B cell (primary cell): ENCODE measurements at regions not wholly inside any gene's neighbourhood (a gene's known extent, or its start where the extent isn't known, plus 50 kb on each side); places are given as distances from the start of the nearest gene placed in this dataset.

Experiments
- ATAC-seq: fragments of 200-7000 bp; cut with Tn5 transposase; one replicate; pipeline ENCODE4 v1.10.0; 2021; ENCODE audit warnings: low read depth, mild to moderate bottlenecking, moderate number of reproducible peaks, moderate library complexity
- CTCF ChIA-PET: fragments of 350-600 bp; sonication (Branson Sonifier 250); formaldehyde crosslinking; loops from one replicate; lab custom pipeline; 2021; ENCODE audit warnings: antibody characterized with exemption, inconsistent platforms; lab: Charles Lee
- POLR2A ChIA-PET: fragments of 350-600 bp; sonication (Branson Sonifier 250); formaldehyde crosslinking; loops from one replicate; lab custom pipeline; 2021; ENCODE audit warnings: antibody characterized with exemption; lab: Charles Lee
- DNase-seq: peaks from one replicate; pipeline ENCODE4 v3.0.0; 2013
- H2AFZ ChIP-seq: 2 replicates; pipeline ENCODE4 v1.6.1; 2012; ENCODE audit warnings: mild to moderate bottlenecking, low read depth, low read length; ENCODE audit not compliant: insufficient read depth, poor library complexity, severe bottlenecking
- H3K27ac ChIP-seq, 2 donors: 1 replicate in 1 of 2; 2 replicates in 1 of 2; pipeline ENCODE4 v1.5.1; 2012 to 2013; ENCODE audit warnings: low read length in 2 of 2, mild to moderate bottlenecking in 2 of 2, moderate library complexity in 1 of 2
- H3K27me3 ChIP-seq, 4 experiments: fragments of 200-600 bp in 1 of 4; sonication (generic) in 1 of 4; replicated peaks in 1 of 4; 1 replicate in 2 of 4; 2 replicates in 2 of 4; pipeline versions ENCODE4 v1.6.1 to v1.7.0; 2013 to 2016; ENCODE audit warnings: low read length in 3 of 4, mild to moderate bottlenecking in 2 of 4, mixed read lengths in 1 of 4, moderate library complexity in 1 of 4; ENCODE audit not compliant: insufficient read depth in 4 of 4, control insufficient read depth in 3 of 4; ENCODE audit errors: control extremely low read depth in 1 of 4
- H3K36me3 ChIP-seq, 2 experiments: replicated peaks in 1 of 2; 1 replicate in 1 of 2; 2 replicates in 1 of 2; pipeline versions ENCODE4 v1.6.1 to v1.7.1; 2013; ENCODE audit warnings: low read length in 1 of 2; ENCODE audit not compliant: insufficient read depth in 2 of 2, control insufficient read depth in 1 of 2; ENCODE audit errors: control extremely low read depth in 1 of 2, extremely low read depth in 1 of 2
- H3K4me1 ChIP-seq, 2 donors: fragments of 200-600 bp in 1 of 2; sonication (generic) in 1 of 2; 1 replicate in 1 of 2; 2 replicates in 1 of 2; pipeline versions ENCODE4 v1.5.1 to v1.6.1; 2013 to 2017; ENCODE audit warnings: low read length in 2 of 2; ENCODE audit not compliant: control insufficient read depth in 2 of 2, insufficient read depth in 2 of 2
- H3K4me2 ChIP-seq: replicated peaks from 2 replicates; pipeline ENCODE3; 2012; ENCODE audit warnings: mild to moderate bottlenecking, low read depth, low read length; ENCODE audit not compliant: poor library complexity, severe bottlenecking
- H3K4me3 ChIP-seq, 5 experiments: fragments of 200-600 bp in 1 of 5; sonication (generic) in 1 of 5; 1 replicate in 3 of 5; 2 replicates in 2 of 5; pipeline versions ENCODE4 v1.5.1 to v1.7.0; 2011 to 2016; ENCODE audit warnings: low read length in 4 of 5, mild to moderate bottlenecking in 4 of 5, low read depth in 2 of 5, control low read depth in 1 of 5, moderate library complexity in 1 of 5; ENCODE audit not compliant: insufficient read depth in 1 of 5; ENCODE audit errors: control extremely low read depth in 1 of 5, extremely low read depth in 1 of 5
- H3K79me2 ChIP-seq: fragments of 200-600 bp; sonication (generic); one replicate; pipeline ENCODE4 v1.6.0; 2016; ENCODE audit warnings: low read length; ENCODE audit not compliant: control insufficient read depth, insufficient read depth
- H3K9ac ChIP-seq: fragments of 200-600 bp; sonication (generic); 2 replicates; pipeline ENCODE4 v1.6.1; 2017; ENCODE audit warnings: mild to moderate bottlenecking, low read length, moderate library complexity
- H3K9me3 ChIP-seq, 3 donors: one replicate each; pipeline versions ENCODE4 v1.6.1 to v1.7.1; 2013; ENCODE audit warnings: low read length in 2 of 3; ENCODE audit not compliant: control insufficient read depth in 2 of 3, insufficient read depth in 1 of 3; ENCODE audit errors: control extremely low read depth in 1 of 3
- H4K20me1 ChIP-seq: 2 replicates; pipeline ENCODE4 v1.6.0; 2012; ENCODE audit warnings: mild to moderate bottlenecking, low read length; ENCODE audit not compliant: insufficient read depth, control insufficient read depth, poor library complexity, severe bottlenecking
- H3K27ac Mint-ChIP-seq: one replicate; pipeline ENCODE4 v1.8.0; 2021; ENCODE audit warnings: mixed read lengths
- H3K27me3 Mint-ChIP-seq: one replicate; pipeline ENCODE4 v1.8.0; 2021; ENCODE audit warnings: mixed read lengths
- H3K4me1 Mint-ChIP-seq: one replicate; pipeline ENCODE4 v1.8.0; 2021; ENCODE audit warnings: mixed read lengths
- H3K4me3 Mint-ChIP-seq: one replicate; pipeline ENCODE4 v1.8.0; 2021; ENCODE audit warnings: mixed read lengths
- H3K9me3 Mint-ChIP-seq: one replicate; pipeline ENCODE4 v1.8.0; 2022; ENCODE audit warnings: mixed read lengths; ENCODE audit not compliant: insufficient read depth
- CTCF ChIP-seq: fragments of 200-600 bp; IDR thresholded peaks from one replicate; pipeline ENCODE4 v1.8.0; 2022; ENCODE audit warnings: antibody characterized with exemption, mild to moderate bottlenecking
- EZH2 ChIP-seq: IDR thresholded peaks from 2 replicates; pipeline ENCODE4 v1.6.1; 2012; ENCODE audit warnings: borderline replicate concordance, low read depth, mild to moderate bottlenecking, moderate library complexity, low read length; ENCODE audit not compliant: insufficient read depth, poor library complexity, severe bottlenecking
- WGBS: methylation state at CpG from one replicate; pipeline ENCODE4 v1.1.5; 2013; ENCODE audit warnings: missing lambda C conversion rate; ENCODE audit not compliant: insufficient coverage; 5-methylcytosine and 5-hydroxymethylcytosine counted together
- intact Hi-C: fragments of 100-400 bp; cut with micrococcal nuclease; formaldehyde crosslinking; loops from one replicate; pipeline ENCODE4 v1.10.0; 2022

- Histone ChIP-seq H3K4me3 (no peak overlapping the region), H3K9me3 (peaks cover 0 to 4% (median 0%) of the 10 kb centered on the region in 3 donors), H3K4me1 (peaks cover 0 to 7% of the 10 kb centered on the region in 2 donors), H3K79me2 (no peaks in the 10 kb centered on the region), H2AFZ (no peak overlapping the region), H3K27me3 (no peaks in the 10 kb centered on the region), H3K4me2 (no peak overlapping the region), H3K9ac (no peak overlapping the region), H4K20me1 (no peaks in the 10 kb centered on the region), H3K27ac (no peak overlapping the region), H3K36me3 (no peaks in the 10 kb centered on the region)
- Mint-ChIP-seq H3K9me3 (peaks cover 4% of the 10 kb centered on the region), H3K27ac (peak overlapping the region; percentile 34), H3K27me3 (no peaks in the 10 kb centered on the region), H3K4me1 (peaks cover 5% of the 10 kb centered on the region), H3K4me3 (no peak overlapping the region)
- TF ChIP-seq CTCF = no peak
- TF ChIP-seq EZH2 = no peak
- WGBS = 86% methylated on average over 5 of the region's 9 CpGs
- DNase-seq (no peak), ATAC-seq (no peak)
- CTCF ChIA-PET = interaction anchor here (0.9 to 2.5 kb wide), 3 partner anchors 8 to 11 kb away, joined by 3 to 11 read pairs (median 4); no protein-coding TSS in a partner anchor
- POLR2A ChIA-PET = interaction anchor here (0.7 kb wide), 1 partner anchor 503 kb away, joined by 4 read pairs; no protein-coding TSS in a partner anchor
- intact Hi-C loops = no loop called here
Observed at GRCh38 chr13:40077396-40078027, 422.1 kb downstream of the COG6 start.

GRCh38 chr13:40079721-40080120, 424.3 kb downstream of the COG6 start:
- Histone ChIP-seq H3K9me3 (peaks cover 0 to 4% (median 0%) of the 10 kb centered on the region in 3 donors), H3K79me2 (no peaks in the 10 kb centered on the region), H3K4me1 (peaks cover 0 to 7% of the 10 kb centered on the region in 2 donors), H3K27ac (no peak overlapping the region), H3K27me3 (no peaks in the 10 kb centered on the region), H3K36me3 (no peaks in the 10 kb centered on the region), H3K9ac (no peak overlapping the region), H3K4me2 (no peak overlapping the region), H3K4me3 (no peak overlapping the region), H2AFZ (no peak overlapping the region), H4K20me1 (no peaks in the 10 kb centered on the region)
- WGBS = no CpG with 5 or more reads among the region's 1 CpG
- DNase-seq (no peak), ATAC-seq (no peak)
- CTCF ChIA-PET = interaction anchor here (1.0 to 2.5 kb wide), 2 partner anchors 10 kb away, joined by 3 to 11 read pairs; no protein-coding TSS in a partner anchor
- Mint-ChIP-seq H3K27ac (no peak overlapping the region), H3K4me1 (peaks cover 5% of the 10 kb centered on the region), H3K9me3 (peaks cover 4% of the 10 kb centered on the region), H3K4me3 (no peak overlapping the region), H3K27me3 (no peaks in the 10 kb centered on the region)
- intact Hi-C loops = no loop called here
- TF ChIP-seq CTCF = no peak
- TF ChIP-seq EZH2 = no peak
- POLR2A ChIA-PET = no interaction called here
